Activated CD4-positive, alpha-beta T cell treated with anti-CD3 and anti-CD28 coated beads for 36 hours (primary cell): ENCODE measurements at regions not wholly inside any gene's neighbourhood (a gene's known extent, or its start where the extent isn't known, plus 50 kb on each side); places are given as distances from the start of the nearest gene placed in this dataset.

Experiments used
- ATAC-seq: fragments of 200-7000 bp; cut with Tn5 transposase; one replicate; pipeline ENCODE4 v1.10.0; 2021; ENCODE audit warnings: mild to moderate bottlenecking, moderate library complexity
- CTCF ChIA-PET: fragments of 350-600 bp; sonication (Branson Sonifier 250); formaldehyde crosslinking; loops from one replicate; lab custom pipeline; 2021; ENCODE audit warnings: antibody characterized with exemption; lab: Charles Lee
- POLR2A ChIA-PET: fragments of 350-600 bp; sonication (Branson Sonifier 250); formaldehyde crosslinking; loops from one replicate; lab custom pipeline; 2021; ENCODE audit warnings: antibody characterized with exemption, inconsistent platforms; lab: Charles Lee
- DNase-seq: peaks from one replicate; pipeline ENCODE4 v3.0.0-alpha.2; 2020
- H3K27ac Mint-ChIP-seq: one replicate; pipeline ENCODE4 v1.8.0; 2021; ENCODE audit warnings: mixed read lengths
- H3K27me3 Mint-ChIP-seq: one replicate; pipeline ENCODE4 v1.8.0; 2021; ENCODE audit warnings: mixed read lengths
- H3K36me3 Mint-ChIP-seq: one replicate; pipeline ENCODE4 v1.8.0; 2021; ENCODE audit warnings: low read depth, mixed read lengths
- H3K4me1 Mint-ChIP-seq: one replicate; pipeline ENCODE4 v1.8.0; 2021; ENCODE audit warnings: mixed read lengths
- H3K4me3 Mint-ChIP-seq: one replicate; pipeline ENCODE4 v1.8.0; 2021; ENCODE audit warnings: mild to moderate bottlenecking, moderate library complexity, mixed read lengths
- H3K9me3 Mint-ChIP-seq: one replicate; pipeline ENCODE4 v1.8.0; 2021; ENCODE audit warnings: low read depth, mixed read lengths
- intact Hi-C, 2 experiments: fragments of 100-400 bp; cut with DNase I in 1 of 2; cut with micrococcal nuclease in 1 of 2; formaldehyde crosslinking; loops; one replicate each; pipeline versions ENCODE4 v1.14.2 to v1.15.1; 2022 to 2024; cut with DNase I, micrococcal nuclease

- Mint-ChIP-seq H3K36me3 (no peaks in the 10 kb centered on the region), H3K9me3 (peaks cover 21% of the 10 kb centered on the region), H3K4me1 (no peaks in the 10 kb centered on the region), H3K27ac (no peak overlapping the region), H3K27me3 (no peaks in the 10 kb centered on the region), H3K4me3 (no peak overlapping the region)
- intact Hi-C loops = loop anchor here in 1 of 2 experiments (10.0 kb wide), 1 partner anchor 58 kb away; no protein-coding TSS in a partner anchor
- ATAC-seq (no peak), DNase-seq (no peak)
- POLR2A ChIA-PET = no interaction called here
- CTCF ChIA-PET = interaction anchor here (0.6 kb wide), 1 partner anchor 57 kb away, joined by 3 read pairs; no protein-coding TSS in a partner anchor
Observed at GRCh38 chr16:35636480-35637230, 2177.2 kb downstream of the TP53TG3F start.

- intact Hi-C loops = loop anchor here in 1 of 2 experiments (10.0 kb wide), 1 partner anchor 57 kb away; no protein-coding TSS in a partner anchor
- no peak overlapping the region for H3K4me3 Mint-ChIP-seq
Observed at GRCh38 chr16:35637683-35638082, 2178.3 kb downstream of the TP53TG3F start.

GRCh38 chr16:35639233-35640205 lies 2180.1 kb downstream of the TP53TG3F start:
- Mint-ChIP-seq H3K9me3 (peaks cover 27% of the 10 kb centered on the region), H3K4me1 (no peaks in the 10 kb centered on the region), H3K27me3 (no peaks in the 10 kb centered on the region), H3K4me3 (no peak overlapping the region), H3K36me3 (no peaks in the 10 kb centered on the region), H3K27ac (no peak overlapping the region)
- ATAC-seq = no peak
- ChIA-PET CTCF (no interaction called here), POLR2A (no interaction called here)
- no peak for DNase-seq
- intact Hi-C loops = loop anchor here in 1 of 2 experiments (10.0 kb wide), 1 partner anchor 55 kb away; no protein-coding TSS in a partner anchor

More at GRCh38 chr16:35637683-35638082, 2178.3 kb downstream of the TP53TG3F start:
- Mint-ChIP-seq H3K27me3 (no peaks in the 10 kb centered on the region), H3K4me1 (no peaks in the 10 kb centered on the region), H3K9me3 (peaks cover 21% of the 10 kb centered on the region), H3K36me3 (no peaks in the 10 kb centered on the region), H3K27ac (no peak overlapping the region)
- DNase-seq (no peak), ATAC-seq (no peak)
- CTCF ChIA-PET = no interaction called here
- POLR2A ChIA-PET = no interaction called here

GRCh38 chr16:35642322-35642835 lies 2183.0 kb downstream of the TP53TG3F start:
- intact Hi-C loops = no loop called here
- POLR2A ChIA-PET = no interaction called here
- Mint-ChIP-seq H3K36me3 (no peaks in the 10 kb centered on the region), H3K9me3 (peaks cover 30% of the 10 kb centered on the region), H3K27ac (no peak overlapping the region), H3K4me1 (no peaks in the 10 kb centered on the region), H3K27me3 (no peaks in the 10 kb centered on the region), H3K4me3 (no peak overlapping the region)
- CTCF ChIA-PET = no interaction called here
- ATAC-seq = no peak
- DNase-seq = no peak

GRCh38 chr16:35651841-35652240 lies 2192.4 kb downstream of the TP53TG3F start:
- no peak for DNase-seq
- CTCF ChIA-PET = interaction anchor here (1.3 kb wide), 1 partner anchor 70 kb away, joined by 3 read pairs; no protein-coding TSS in a partner anchor
- POLR2A ChIA-PET = no interaction called here
- intact Hi-C loops = loop anchor here in 1 of 2 experiments (10.0 kb wide), 1 partner anchor 123 kb away; no protein-coding TSS in a partner anchor
- Mint-ChIP-seq H3K27ac (no peak overlapping the region), H3K27me3 (no peaks in the 10 kb centered on the region), H3K9me3 (peaks cover 9% of the 10 kb centered on the region), H3K36me3 (no peaks in the 10 kb centered on the region), H3K4me1 (no peaks in the 10 kb centered on the region), H3K4me3 (no peak overlapping the region)
- ATAC-seq = no peak

- no peak overlapping the region for H3K27ac Mint-ChIP-seq
- no peak for DNase-seq
- ChIA-PET CTCF (no interaction called here), POLR2A (no interaction called here)
- H3K9me3 Mint-ChIP-seq = peaks cover 27% of the 10 kb centered on the region
- intact Hi-C loops = no loop called here
- no peaks in the 10 kb centered on the region for H3K36me3 Mint-ChIP-seq
- no peaks in the 10 kb centered on the region for H3K27me3 Mint-ChIP-seq
- no peak for ATAC-seq
- no peaks in the 10 kb centered on the region for H3K4me1 Mint-ChIP-seq
- no peak overlapping the region for H3K4me3 Mint-ChIP-seq
Observed at GRCh38 chr16:35664091-35664693, 2204.8 kb downstream of the TP53TG3F start.

- H3K27ac Mint-ChIP-seq = no peak overlapping the region
- ChIA-PET POLR2A (no interaction called here), CTCF (no interaction called here)
- H3K36me3 Mint-ChIP-seq = no peaks in the 10 kb centered on the region
- no peaks in the 10 kb centered on the region for H3K4me1 Mint-ChIP-seq
- intact Hi-C loops = loop anchor here in 1 of 2 experiments (10.0 kb wide), 1 partner anchor 150 kb away; no protein-coding TSS in a partner anchor
- H3K9me3 Mint-ChIP-seq = peaks cover 31% of the 10 kb centered on the region
- ATAC-seq (no peak), DNase-seq (no peak)
- H3K27me3 Mint-ChIP-seq = no peaks in the 10 kb centered on the region
- H3K4me3 Mint-ChIP-seq = no peak overlapping the region
Observed at GRCh38 chr16:35685085-35685484, 2225.7 kb downstream of the TP53TG3F start.

GRCh38 chr16:35686595-35686994 lies 2227.2 kb downstream of the TP53TG3F start:
- ATAC-seq (no peak), DNase-seq (no peak)
- Mint-ChIP-seq H3K27me3 (no peaks in the 10 kb centered on the region), H3K9me3 (peaks cover 41% of the 10 kb centered on the region), H3K4me3 (no peak overlapping the region), H3K27ac (no peak overlapping the region), H3K36me3 (no peaks in the 10 kb centered on the region), H3K4me1 (no peaks in the 10 kb centered on the region)
- ChIA-PET CTCF (no interaction called here), POLR2A (no interaction called here)
- intact Hi-C loops = loop anchor here in 1 of 2 experiments (10.0 kb wide), 1 partner anchor 148 kb away; no protein-coding TSS in a partner anchor

- Mint-ChIP-seq H3K27ac (no peak overlapping the region), H3K9me3 (peaks cover 42% of the 10 kb centered on the region), H3K4me3 (no peak overlapping the region), H3K27me3 (no peaks in the 10 kb centered on the region), H3K4me1 (no peaks in the 10 kb centered on the region), H3K36me3 (no peaks in the 10 kb centered on the region)
- no peak for ATAC-seq
- intact Hi-C loops = loop anchor here in 1 of 2 experiments (10.0 kb wide), 1 partner anchor 148 kb away; no protein-coding TSS in a partner anchor
- POLR2A ChIA-PET = no interaction called here
- no peak for DNase-seq
- CTCF ChIA-PET = no interaction called here
Observed at GRCh38 chr16:35687071-35687470, 2227.7 kb downstream of the TP53TG3F start.

- ChIA-PET CTCF (no interaction called here), POLR2A (no interaction called here)
- Mint-ChIP-seq H3K36me3 (no peaks in the 10 kb centered on the region), H3K27me3 (no peaks in the 10 kb centered on the region), H3K27ac (no peak overlapping the region), H3K4me1 (no peaks in the 10 kb centered on the region), H3K9me3 (peaks cover 43% of the 10 kb centered on the region), H3K4me3 (no peak overlapping the region)
- no peak for DNase-seq
- no peak for ATAC-seq
- intact Hi-C loops = loop anchor here in 1 of 2 experiments (10.0 kb wide), 1 partner anchor 147 kb away; no protein-coding TSS in a partner anchor
Observed at GRCh38 chr16:35687781-35688180, 2228.4 kb downstream of the TP53TG3F start.

- DNase-seq = no peak
- Mint-ChIP-seq H3K9me3 (peaks cover 41% of the 10 kb centered on the region), H3K27me3 (no peaks in the 10 kb centered on the region), H3K4me3 (no peak overlapping the region), H3K4me1 (no peaks in the 10 kb centered on the region), H3K36me3 (no peaks in the 10 kb centered on the region), H3K27ac (no peak overlapping the region)
- ChIA-PET CTCF (no interaction called here), POLR2A (no interaction called here)
- no peak for ATAC-seq
- intact Hi-C loops = loop anchor here (10.0 kb wide), 2 partner anchors 55 to 145 kb away; no protein-coding TSS in a partner anchor
Observed at GRCh38 chr16:35689764-35690163, 2230.4 kb downstream of the TP53TG3F start.
